CD4-positive, alpha-beta T cell treated with Interleukin-2 at 100 ng/mL for 4 hours (primary cell): ENCODE measurements at regions not wholly inside any gene's neighbourhood (a gene's known extent, or its start where the extent isn't known, plus 50 kb on each side); places are given as distances from the start of the nearest gene placed in this dataset.
"Not testable (repeated sequence)": the region's sequence is repeated elsewhere in the genome, so short reads cannot be mapped to it uniquely, and the experiment has no call there.

Experiments
- DNase-seq: peaks from one replicate; pipeline ENCODE4 v3.0.0-alpha.2; 2020; ENCODE audit warnings: low spot score

- DNase-seq = no peak
Measured at GRCh38 chr3:21894459-21895340, 143.7 kb upstream of the ZNF385D start.

- no peak for DNase-seq
Measured at GRCh38 chr3:21898316-21898715, 147.3 kb upstream of the ZNF385D start.

- no peak for DNase-seq
Measured at GRCh38 chr3:21901484-21901883, 150.5 kb upstream of the ZNF385D start.

- no peak for DNase-seq
Measured at GRCh38 chr3:21902956-21903355, 151.9 kb upstream of the ZNF385D start.

GRCh38 chr3:21909096-21909495 lies 158.1 kb upstream of the ZNF385D start:
- no peak for DNase-seq

- no peak for DNase-seq
Measured at GRCh38 chr3:21912711-21913110, 161.7 kb upstream of the ZNF385D start.

- no peak for DNase-seq
Measured at GRCh38 chr3:21913791-21914190, 162.8 kb upstream of the ZNF385D start.

- no peak for DNase-seq
Measured at GRCh38 chr3:21914451-21914850, 163.4 kb upstream of the ZNF385D start.

- DNase-seq = no peak
Measured at GRCh38 chr3:21919383-21919782, 168.4 kb upstream of the ZNF385D start.

- DNase-seq = no peak
Measured at GRCh38 chr3:21920421-21920861, 169.4 kb upstream of the ZNF385D start.

GRCh38 chr3:21923156-21923555 lies 172.1 kb upstream of the ZNF385D start:
- not testable (repeated sequence) for DNase-seq

GRCh38 chr3:21927261-21927660 lies 176.3 kb upstream of the ZNF385D start:
- no peak for DNase-seq

- no peak for DNase-seq
Measured at GRCh38 chr3:21934591-21934990, 183.6 kb upstream of the ZNF385D start.

GRCh38 chr3:21936207-21936606 lies 185.2 kb upstream of the ZNF385D start:
- no peak for DNase-seq

GRCh38 chr3:21938267-21938681 lies 187.3 kb upstream of the ZNF385D start:
- DNase-seq = no peak

- no peak for DNase-seq
Measured at GRCh38 chr3:21942328-21942727, 191.3 kb upstream of the ZNF385D start.

- no peak for DNase-seq
Measured at GRCh38 chr3:21944251-21944650, 193.2 kb upstream of the ZNF385D start.

GRCh38 chr3:21952856-21953255 lies 201.8 kb upstream of the ZNF385D start:
- DNase-seq = no peak

GRCh38 chr3:21954709-21955108 lies 203.7 kb upstream of the ZNF385D start:
- no peak for DNase-seq

- DNase-seq = no peak
Measured at GRCh38 chr3:21955406-21955805, 204.4 kb upstream of the ZNF385D start.

GRCh38 chr3:21960033-21960432 lies 209.0 kb upstream of the ZNF385D start:
- no peak for DNase-seq

GRCh38 chr3:21962456-21962855 lies 211.4 kb upstream of the ZNF385D start:
- no peak for DNase-seq

GRCh38 chr3:21966457-21966856 lies 215.4 kb upstream of the ZNF385D start:
- DNase-seq = not testable (repeated sequence)

- no peak for DNase-seq
Measured at GRCh38 chr3:21979706-21980105, 228.7 kb upstream of the ZNF385D start.
